ENCODE measurements at regions not wholly inside any gene's neighbourhood (a gene's known extent, or its start where the extent isn't known, plus 50 kb on each side); places are given as distances from the start of the nearest gene placed in this dataset.
"Not testable (repeated sequence)": the region's sequence is repeated elsewhere in the genome, so short reads cannot be mapped to it uniquely, and the experiment has no call there.

GRCh38 chr16:52309446-52310416, 237.2 kb downstream of the TOX3 start:
- no peak for DNase-seq

GRCh38 chr16:52308051-52308450, 238.9 kb downstream of the TOX3 start:
- no peak for DNase-seq

GRCh38 chr16:52301026-52301425, 245.9 kb downstream of the TOX3 start:
- no peak for DNase-seq

- no peak for DNase-seq
These were observed 248.2 kb downstream of the TOX3 start for GRCh38 chr16:52298769-52299168.

- not testable (repeated sequence) for DNase-seq
These were observed 250.1 kb downstream of the TOX3 start for GRCh38 chr16:52296706-52297315.

GRCh38 chr16:52296076-52296475, 250.9 kb downstream of the TOX3 start:
- no peak for DNase-seq

- no peak for DNase-seq
These were observed 252.3 kb downstream of the TOX3 start for GRCh38 chr16:52294660-52295059.

- DNase-seq = no peak
These were observed 253.7 kb downstream of the TOX3 start for GRCh38 chr16:52293204-52293603.

GRCh38 chr16:52283584-52284375, 263.2 kb downstream of the TOX3 start:
- DNase-seq = no peak

- no peak for DNase-seq
These were observed 263.9 kb downstream of the TOX3 start for GRCh38 chr16:52283018-52283417.

GRCh38 chr16:52280086-52280485, 266.9 kb downstream of the TOX3 start:
- DNase-seq = no peak

GRCh38 chr16:52271088-52271750, 275.7 kb downstream of the TOX3 start:
- DNase-seq = no peak

GRCh38 chr16:52265446-52265861, 281.5 kb downstream of the TOX3 start:
- peak; percentile 92 for DNase-seq

GRCh38 chr16:52257534-52257933, 289.4 kb downstream of the TOX3 start:
- DNase-seq = no peak

GRCh38 chr16:52256310-52257078, 290.4 kb downstream of the TOX3 start:
- DNase-seq = no peak

GRCh38 chr16:52254746-52255145, 292.2 kb downstream of the TOX3 start:
- DNase-seq = no peak

- DNase-seq = no peak
These were observed 294.3 kb downstream of the TOX3 start for GRCh38 chr16:52252680-52253079.

- no peak for DNase-seq
These were observed 295.4 kb downstream of the TOX3 start for GRCh38 chr16:52251495-52251894.

- DNase-seq = no peak
These were observed 299.2 kb downstream of the TOX3 start for GRCh38 chr16:52247737-52248136.

GRCh38 chr16:52238710-52239109, 308.2 kb downstream of the TOX3 start:
- DNase-seq = no peak

GRCh38 chr16:52237823-52238222, 309.1 kb downstream of the TOX3 start:
- DNase-seq = no peak

- no peak for DNase-seq
These were observed 311.8 kb downstream of the TOX3 start for GRCh38 chr16:52235186-52235585.

All from SHP77 treated with DMSO at 0.1 percent for 48 hours (cell line).